ENCODE measurements at regions not wholly inside any gene's neighbourhood (a gene's known extent, or its start where the extent isn't known, plus 50 kb on each side); places are given as distances from the start of the nearest gene placed in this dataset.

GRCh38 chr13:104382951-104383350 lies 1316.7 kb upstream of the SLC10A2 start:
- Mint-ChIP-seq H3K27ac (no peak overlapping the region), H3K36me3 (no peaks in the 10 kb centered on the region), H3K9me3 (peaks cover 2% of the 10 kb centered on the region), H3K4me1 (no peaks in the 10 kb centered on the region), H3K4me3 (no peak overlapping the region), H3K27me3 (no peaks in the 10 kb centered on the region)
- POLR2A ChIA-PET: no interaction called here
- ATAC-seq (ENCODE audit: low read depth): no peak
- no peak for DNase-seq

- DNase-seq (no peak), ATAC-seq (ENCODE audit: low read depth) (no peak)
- POLR2A ChIA-PET: no interaction called here
- H3K27ac Mint-ChIP-seq: no peak overlapping the region
- H3K9me3 Mint-ChIP-seq: no peaks in the 10 kb centered on the region
- H3K4me3 Mint-ChIP-seq: no peak overlapping the region
- H3K4me1 Mint-ChIP-seq: no peaks in the 10 kb centered on the region
- H3K27me3 Mint-ChIP-seq: no peaks in the 10 kb centered on the region
- H3K36me3 Mint-ChIP-seq: no peaks in the 10 kb centered on the region
Measured at GRCh38 chr13:104376588-104376987, 1310.4 kb upstream of the SLC10A2 start.

DNA sequence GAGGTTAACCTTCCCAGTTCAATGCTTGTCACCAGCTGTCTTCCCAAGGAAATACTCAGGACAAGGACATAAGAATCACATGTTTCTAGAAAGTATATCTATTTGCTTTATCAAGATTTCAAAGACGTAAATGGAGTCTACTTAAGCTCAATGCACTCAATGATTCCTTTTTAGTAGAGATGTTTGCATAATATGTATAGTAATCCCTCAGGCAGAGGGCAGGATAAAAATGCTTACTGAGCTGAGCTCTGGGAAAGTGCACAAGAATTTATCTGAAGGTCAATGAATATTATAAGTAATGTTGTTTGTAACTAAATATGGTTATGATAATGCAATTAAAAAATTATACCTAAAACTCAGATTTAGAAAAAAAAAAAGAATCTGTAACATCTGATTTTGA lies 1309.4 kb upstream of the SLC10A2 start:
- no peak for DNase-seq
- no peaks in the 10 kb centered on the region for H3K9me3 Mint-ChIP-seq
- no peaks in the 10 kb centered on the region for H3K27me3 Mint-ChIP-seq
- no peak overlapping the region for H3K27ac Mint-ChIP-seq
- no peaks in the 10 kb centered on the region for H3K36me3 Mint-ChIP-seq
- H3K4me3 Mint-ChIP-seq: no peak overlapping the region
- POLR2A ChIA-PET: no interaction called here
- no peaks in the 10 kb centered on the region for H3K4me1 Mint-ChIP-seq
- ATAC-seq (ENCODE audit: low read depth): no peak

DNA sequence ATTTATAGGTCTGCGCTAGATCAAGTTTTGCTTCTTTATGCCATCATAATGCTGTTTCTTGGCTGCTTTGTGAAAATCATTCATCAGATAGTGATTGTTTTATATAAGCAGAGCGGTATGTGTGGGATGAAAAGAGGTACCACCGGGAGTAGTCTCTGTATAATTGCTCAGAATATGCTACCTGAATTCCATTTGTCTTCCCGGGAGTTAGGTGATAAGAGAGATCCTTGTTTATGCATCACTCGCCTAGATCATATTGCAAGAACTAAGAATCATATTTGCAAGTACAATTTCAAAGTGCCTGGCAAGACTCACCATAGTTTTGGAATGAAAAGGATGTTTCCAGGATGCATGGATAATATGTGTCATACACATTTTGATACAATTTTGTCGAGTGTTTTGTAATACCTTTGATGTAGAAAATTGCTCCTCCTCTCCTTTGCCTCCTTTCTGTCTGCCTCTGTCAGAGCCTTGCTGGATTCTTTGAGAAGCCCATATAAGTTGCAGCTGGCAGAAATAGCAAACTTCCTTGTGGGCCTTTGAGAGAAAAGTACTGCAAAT lies 1306.0 kb upstream of the SLC10A2 start:
- Mint-ChIP-seq H3K4me1 (no peaks in the 10 kb centered on the region), H3K27me3 (no peaks in the 10 kb centered on the region), H3K9me3 (no peaks in the 10 kb centered on the region), H3K27ac (no peak overlapping the region), H3K36me3 (no peaks in the 10 kb centered on the region), H3K4me3 (no peak overlapping the region)
- DNase-seq (no peak), ATAC-seq (ENCODE audit: low read depth) (no peak)
- POLR2A ChIA-PET: no interaction called here

DNA sequence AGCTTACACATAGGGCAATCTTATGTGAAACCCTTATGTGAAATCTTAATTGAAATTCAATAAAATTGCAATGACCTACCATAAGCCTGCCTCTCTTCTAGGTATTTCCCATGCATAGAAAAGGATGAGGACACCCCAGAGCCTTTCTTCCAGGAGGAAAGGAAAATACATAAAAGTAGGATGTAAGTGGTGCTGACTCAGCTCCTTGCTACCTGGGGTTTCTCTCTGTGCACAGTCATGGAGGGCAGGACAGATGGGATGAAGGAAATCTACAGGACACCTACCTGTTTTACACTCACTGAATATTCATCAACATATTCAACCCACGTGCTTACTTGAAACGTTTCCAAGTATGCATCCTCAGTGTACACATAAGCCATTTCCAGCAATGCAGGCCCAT lies 1299.2 kb upstream of the SLC10A2 start:
- H3K27ac Mint-ChIP-seq: no peak overlapping the region
- DNase-seq (no peak), ATAC-seq (ENCODE audit: low read depth) (no peak)
- H3K4me1 Mint-ChIP-seq: no peaks in the 10 kb centered on the region
- POLR2A ChIA-PET: no interaction called here
- H3K36me3 Mint-ChIP-seq: no peaks in the 10 kb centered on the region
- no peak overlapping the region for H3K4me3 Mint-ChIP-seq
- H3K9me3 Mint-ChIP-seq: peaks cover 4% of the 10 kb centered on the region
- no peaks in the 10 kb centered on the region for H3K27me3 Mint-ChIP-seq

DNA sequence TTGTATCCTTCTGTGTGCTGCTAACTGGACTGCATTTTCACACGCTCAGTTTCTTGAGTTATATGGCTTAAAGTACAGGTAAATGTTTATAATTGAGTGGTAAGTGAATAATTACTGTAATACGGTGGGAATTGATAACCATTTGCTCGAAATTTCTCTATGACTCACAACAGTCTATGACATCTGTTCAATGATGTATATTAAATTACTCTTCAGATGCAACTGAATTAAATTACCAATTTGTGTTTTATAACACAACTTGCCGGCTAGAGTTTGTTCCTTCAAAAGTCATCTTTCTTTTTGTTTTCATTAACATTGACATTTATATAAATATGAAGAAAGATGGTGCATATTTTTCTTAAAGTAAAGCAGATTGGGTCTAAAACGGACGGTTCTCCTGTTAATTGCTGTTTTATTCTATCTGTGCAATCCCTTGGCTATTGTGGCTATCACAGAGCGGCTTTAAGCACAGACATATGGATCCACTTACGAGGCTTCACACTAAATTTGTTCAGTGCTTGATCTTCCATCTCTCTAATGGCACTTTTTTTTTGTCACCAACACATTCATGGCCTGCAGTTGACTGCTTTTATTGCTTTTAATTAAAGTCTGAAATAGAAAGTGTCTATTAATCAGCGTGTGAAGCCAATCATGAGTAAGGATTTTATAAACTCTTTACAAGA lies 1291.6 kb upstream of the SLC10A2 start:
- ATAC-seq (ENCODE audit: low read depth) (no peak), DNase-seq (no peak)
- Mint-ChIP-seq H3K4me3 (no peak overlapping the region), H3K9me3 (peaks cover 4% of the 10 kb centered on the region), H3K27ac (no peak overlapping the region), H3K4me1 (no peaks in the 10 kb centered on the region), H3K36me3 (no peaks in the 10 kb centered on the region), H3K27me3 (no peaks in the 10 kb centered on the region)
- POLR2A ChIA-PET: no interaction called here

DNA sequence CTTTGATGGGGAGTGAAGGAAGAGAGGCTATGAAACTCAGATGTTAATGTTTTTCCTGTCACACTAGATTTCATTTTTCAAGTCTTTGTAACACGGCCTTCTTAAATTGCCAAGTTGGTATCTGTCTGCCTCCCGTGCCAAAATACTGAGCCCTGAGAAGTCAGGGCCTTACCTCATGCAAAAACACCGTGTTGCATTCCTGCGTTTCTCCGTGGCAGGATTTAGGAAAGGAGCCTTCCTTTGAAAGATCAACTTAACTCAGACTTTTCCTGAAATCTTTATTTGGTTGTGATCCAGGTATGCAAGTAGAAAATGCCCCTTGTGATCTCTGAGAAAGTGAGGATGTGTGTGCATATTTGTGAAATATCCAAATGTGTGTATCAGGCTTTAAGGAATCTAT lies 1291.0 kb upstream of the SLC10A2 start:
- no peak for DNase-seq
- H3K36me3 Mint-ChIP-seq: no peaks in the 10 kb centered on the region
- H3K27me3 Mint-ChIP-seq: no peaks in the 10 kb centered on the region
- H3K4me1 Mint-ChIP-seq: no peaks in the 10 kb centered on the region
- POLR2A ChIA-PET: no interaction called here
- no peak overlapping the region for H3K4me3 Mint-ChIP-seq
- no peak overlapping the region for H3K27ac Mint-ChIP-seq
- ATAC-seq (ENCODE audit: low read depth): no peak
- peaks cover 5% of the 10 kb centered on the region for H3K9me3 Mint-ChIP-seq

- H3K9me3 Mint-ChIP-seq: peaks cover 5% of the 10 kb centered on the region
- H3K27me3 Mint-ChIP-seq: no peaks in the 10 kb centered on the region
- no peak overlapping the region for H3K27ac Mint-ChIP-seq
- no peak for ATAC-seq (ENCODE audit: low read depth)
- no peaks in the 10 kb centered on the region for H3K4me1 Mint-ChIP-seq
- DNase-seq: no peak
- H3K36me3 Mint-ChIP-seq: no peaks in the 10 kb centered on the region
- POLR2A ChIA-PET: no interaction called here
- no peak overlapping the region for H3K4me3 Mint-ChIP-seq
Measured at GRCh38 chr13:104355041-104355670, 1288.9 kb upstream of the SLC10A2 start.

- DNase-seq (no peak), ATAC-seq (ENCODE audit: low read depth) (no peak)
- POLR2A ChIA-PET: no interaction called here
- Mint-ChIP-seq H3K4me1 (no peaks in the 10 kb centered on the region), H3K27me3 (no peaks in the 10 kb centered on the region), H3K36me3 (no peaks in the 10 kb centered on the region), H3K4me3 (no peak overlapping the region), H3K9me3 (peaks cover 2% of the 10 kb centered on the region), H3K27ac (no peak overlapping the region)
Measured at GRCh38 chr13:104327211-104327610, 1261.0 kb upstream of the SLC10A2 start.

GRCh38 chr13:104326523-104326922 lies 1260.3 kb upstream of the SLC10A2 start:
- H3K36me3 Mint-ChIP-seq: no peaks in the 10 kb centered on the region

GRCh38 chr13:104321756-104322155 lies 1255.5 kb upstream of the SLC10A2 start:
- no peak overlapping the region for H3K27ac Mint-ChIP-seq
- H3K9me3 Mint-ChIP-seq: no peaks in the 10 kb centered on the region
- H3K4me1 Mint-ChIP-seq: no peaks in the 10 kb centered on the region
- ATAC-seq (ENCODE audit: low read depth) (no peak), DNase-seq (no peak)
- POLR2A ChIA-PET: no interaction called here
- no peak overlapping the region for H3K4me3 Mint-ChIP-seq
- H3K36me3 Mint-ChIP-seq: no peaks in the 10 kb centered on the region
- H3K27me3 Mint-ChIP-seq: no peaks in the 10 kb centered on the region

More at GRCh38 chr13:104326523-104326922, 1260.3 kb upstream of the SLC10A2 start:
- POLR2A ChIA-PET: no interaction called here
- no peaks in the 10 kb centered on the region for H3K27me3 Mint-ChIP-seq
- no peak for DNase-seq
- no peak overlapping the region for H3K27ac Mint-ChIP-seq
- H3K4me1 Mint-ChIP-seq: no peaks in the 10 kb centered on the region
- H3K9me3 Mint-ChIP-seq: peaks cover 1% of the 10 kb centered on the region
- no peak overlapping the region for H3K4me3 Mint-ChIP-seq
- no peak for ATAC-seq (ENCODE audit: low read depth)

DNA sequence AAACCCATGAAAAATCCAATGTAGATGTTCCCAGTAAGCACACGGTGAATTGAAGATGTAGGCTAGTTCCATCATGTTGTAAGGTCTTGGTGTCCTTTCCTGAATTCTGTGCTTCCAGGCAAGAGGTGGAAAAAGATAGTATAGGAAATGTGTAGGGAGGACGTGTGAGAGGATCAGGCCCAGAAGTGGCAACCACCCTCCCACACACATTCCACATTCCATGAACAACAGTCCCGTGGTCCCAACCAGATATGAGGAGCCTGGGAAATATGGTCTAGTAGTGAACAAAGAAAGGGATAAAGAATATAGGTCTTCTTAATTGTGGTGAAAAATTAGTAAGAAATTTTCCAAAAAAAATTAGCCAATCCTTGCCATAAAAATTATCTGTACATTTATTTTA lies 1254.2 kb upstream of the SLC10A2 start:
- POLR2A ChIA-PET: no interaction called here
- no peak overlapping the region for H3K4me3 Mint-ChIP-seq
- H3K4me1 Mint-ChIP-seq: no peaks in the 10 kb centered on the region
- ATAC-seq (ENCODE audit: low read depth) (no peak), DNase-seq (no peak)
- no peaks in the 10 kb centered on the region for H3K9me3 Mint-ChIP-seq
- H3K27ac Mint-ChIP-seq: no peak overlapping the region
- no peaks in the 10 kb centered on the region for H3K27me3 Mint-ChIP-seq
- H3K36me3 Mint-ChIP-seq: no peaks in the 10 kb centered on the region

GRCh38 chr13:104318121-104318520 lies 1251.9 kb upstream of the SLC10A2 start:
- H3K9me3 Mint-ChIP-seq: no peaks in the 10 kb centered on the region
- H3K27ac Mint-ChIP-seq: no peak overlapping the region
- H3K4me1 Mint-ChIP-seq: no peaks in the 10 kb centered on the region
- H3K4me3 Mint-ChIP-seq: no peak overlapping the region
- no peaks in the 10 kb centered on the region for H3K27me3 Mint-ChIP-seq
- POLR2A ChIA-PET: no interaction called here
- DNase-seq (no peak), ATAC-seq (ENCODE audit: low read depth) (no peak)
- no peaks in the 10 kb centered on the region for H3K36me3 Mint-ChIP-seq

- no peak overlapping the region for H3K27ac Mint-ChIP-seq
- ATAC-seq (ENCODE audit: low read depth): no peak
- no peaks in the 10 kb centered on the region for H3K4me1 Mint-ChIP-seq
- H3K27me3 Mint-ChIP-seq: no peaks in the 10 kb centered on the region
- POLR2A ChIA-PET: no interaction called here
- H3K4me3 Mint-ChIP-seq: no peak overlapping the region
- DNase-seq: no peak
- H3K36me3 Mint-ChIP-seq: no peaks in the 10 kb centered on the region
- no peaks in the 10 kb centered on the region for H3K9me3 Mint-ChIP-seq
Measured at GRCh38 chr13:104315606-104316005, 1249.4 kb upstream of the SLC10A2 start.
